IMR-90 (cell line): ENCODE measurements at regions not wholly inside any gene's neighbourhood (a gene's known extent, or its start where the extent isn't known, plus 50 kb on each side); places are given as distances from the start of the nearest gene placed in this dataset.

Experiments used
- CTCF ChIP-seq: conservative IDR thresholded peaks from 2 replicates; pipeline ENCODE4 v1.5.1; 2012; ENCODE audit warnings: mild to moderate bottlenecking, low read depth, low read length, improper control_type of control experiment
- MAFK ChIP-seq: IDR thresholded peaks from 2 replicates; pipeline ENCODE4 v1.6.1; 2012; ENCODE audit warnings: low read depth, low read length, improper control_type of control experiment
- MXI1 ChIP-seq: IDR thresholded peaks from 2 replicates; pipeline ENCODE4 v1.6.1; 2012; ENCODE audit warnings: low read depth, mild to moderate bottlenecking, low read length, moderate library complexity, borderline replicate concordance
- POLR2A ChIP-seq: IDR thresholded peaks from 2 replicates; pipeline ENCODE4 v1.6.1; 2012; ENCODE audit warnings: mild to moderate bottlenecking, low read depth, low read length
- RAD21 ChIP-seq: IDR thresholded peaks from 2 replicates; pipeline ENCODE4 v1.6.1; 2012; ENCODE audit warnings: low read length, improper control_type of control experiment
- USF2 ChIP-seq: fragments of 150-350 bp; IDR thresholded peaks from 2 replicates; pipeline ENCODE4 v1.6.1; 2017; ENCODE audit warnings: mild to moderate bottlenecking, antibody characterized with exemption, low read length, low read depth

GRCh38 chr2:150690870-150691269, 203.4 kb upstream of the RND3 start:
- TF ChIP-seq CTCF (no peak), POLR2A (no peak), RAD21 (no peak), MAFK (no peak), MXI1 (no peak), USF2 (no peak)
